Peyer's patch (tissue), 4 donors: ENCODE measurements at regions not wholly inside any gene's neighbourhood (a gene's known extent, or its start where the extent isn't known, plus 50 kb on each side); places are given as distances from the start of the nearest gene placed in this dataset.

Experiments
- DNase-seq, 3 donors: peaks; one replicate each; pipeline ENCODE4 v3.0.0-alpha.2; 2017 to 2019
- H3K27ac ChIP-seq, 4 donors: fragments of 200-600 bp; sonication (generic); one replicate each; pipeline ENCODE4 v1.5.1; 2016 to 2019
- H3K27me3 ChIP-seq, 2 donors: fragments of 200-600 bp; sonication (generic); one replicate each; pipeline ENCODE4 v1.5.1; 2019
- H3K36me3 ChIP-seq, 3 donors: fragments of 200-600 bp; sonication (generic); one replicate each; pipeline ENCODE4 v1.5.1; 2016 to 2019
- H3K4me1 ChIP-seq, 4 donors: fragments of 200-600 bp; sonication (generic); one replicate each; pipeline ENCODE4 v1.5.1; 2016 to 2019
- H3K4me3 ChIP-seq, 4 donors: fragments of 200-600 bp; sonication (generic); 1 replicate in 3 of 4; 2 replicates in 1 of 4; pipeline ENCODE4 v1.5.1; 2016 to 2019; ENCODE audit warnings: mild to moderate bottlenecking in 1 of 4
- H3K9me3 ChIP-seq, 4 donors: fragments of 200-600 bp; sonication (generic); one replicate each; pipeline ENCODE4 v1.5.1; 2016 to 2019; ENCODE audit warnings: mild to moderate bottlenecking in 1 of 4
- CTCF ChIP-seq, 6 experiments: fragments of 450-650 bp in 4 of 6; fragments of 200-600 bp in 2 of 6; sonication (generic) in 1 of 6; IDR thresholded peaks; one replicate each; pipeline ENCODE4 v1.5.1; 2017 to 2019; ENCODE audit warnings: antibody characterized with exemption in 6 of 6, mild to moderate bottlenecking in 3 of 6, moderate library complexity in 1 of 6
- POLR2A ChIP-seq, 2 donors: fragments of 450-650 bp; IDR thresholded peaks; one replicate each; pipeline ENCODE4 v1.5.1; 2017; ENCODE audit warnings: antibody characterized with exemption in 2 of 2, mild to moderate bottlenecking in 2 of 2, moderate library complexity in 2 of 2

GRCh38 chr16:49017501-49017900 is 264.1 kb downstream of the CBLN1 start:
- no peak for TF ChIP-seq CTCF (IDR thresholded peaks at IDR 0.05)
- TF ChIP-seq POLR2A (IDR thresholded peaks at IDR 0.05) = no peak
- Histone ChIP-seq H3K27me3 (no peaks in the 10 kb centered on the region), H3K4me3 (no peak overlapping the region), H3K27ac (no peak overlapping the region), H3K4me1 (no peaks in the 10 kb centered on the region), H3K36me3 (no peaks in the 10 kb centered on the region), H3K9me3 (no peaks in the 10 kb centered on the region)
- DNase-seq = no peak

GRCh38 chr16:49016461-49016860 is 265.2 kb downstream of the CBLN1 start:
- Histone ChIP-seq H3K36me3 (no peaks in the 10 kb centered on the region), H3K4me3 (no peak overlapping the region), H3K27me3 (no peaks in the 10 kb centered on the region), H3K9me3 (no peaks in the 10 kb centered on the region), H3K4me1 (no peaks in the 10 kb centered on the region), H3K27ac (no peak overlapping the region)
- DNase-seq = no peak
- TF ChIP-seq CTCF (IDR thresholded peaks at IDR 0.05) (no peak), POLR2A (IDR thresholded peaks at IDR 0.05) (no peak)

- no peak for TF ChIP-seq POLR2A (IDR thresholded peaks at IDR 0.05)
- no peak for TF ChIP-seq CTCF (IDR thresholded peaks at IDR 0.05)
Observed at GRCh38 chr16:49015225-49015592, 266.4 kb downstream of the CBLN1 start.

GRCh38 chr16:49014277-49015224 is 267.1 kb downstream of the CBLN1 start:
- Histone ChIP-seq H3K36me3 (no peaks in the 10 kb centered on the region), H3K4me3 (no peak overlapping the region), H3K27me3 (no peaks in the 10 kb centered on the region), H3K4me1 (no peaks in the 10 kb centered on the region), H3K9me3 (peaks cover 0 to 5% (median 0%) of the 10 kb centered on the region in 4 donors), H3K27ac (no peak overlapping the region)
- TF ChIP-seq POLR2A (IDR thresholded peaks at IDR 0.05) = no peak
- TF ChIP-seq CTCF (IDR thresholded peaks at IDR 0.05) = no peak
- no peak for DNase-seq

More at GRCh38 chr16:49015225-49015592, 266.4 kb downstream of the CBLN1 start:
- H3K27me3 ChIP-seq = no peaks in the 10 kb centered on the region
- peaks cover 0 to 5% (median 0%) of the 10 kb centered on the region in 4 donors for H3K9me3 ChIP-seq
- H3K27ac ChIP-seq = no peak overlapping the region
- H3K36me3 ChIP-seq = no peaks in the 10 kb centered on the region
- no peaks in the 10 kb centered on the region for H3K4me1 ChIP-seq
- H3K4me3 ChIP-seq = no peak overlapping the region
- no peak for DNase-seq

- no peaks in the 10 kb centered on the region for H3K4me1 ChIP-seq
- no peaks in the 10 kb centered on the region for H3K36me3 ChIP-seq
- H3K4me3 ChIP-seq = no peak overlapping the region
- DNase-seq = no peak
- no peaks in the 10 kb centered on the region for H3K27me3 ChIP-seq
- TF ChIP-seq POLR2A (IDR thresholded peaks at IDR 0.05) (no peak), CTCF (IDR thresholded peaks at IDR 0.05) (no peak)
- peaks cover 0 to 5% (median 0%) of the 10 kb centered on the region in 4 donors for H3K9me3 ChIP-seq
- no peak overlapping the region for H3K27ac ChIP-seq
Observed at GRCh38 chr16:49013727-49014080, 267.9 kb downstream of the CBLN1 start.
